Colonic mucosa (tissue), 4 donors: ENCODE measurements at regions not wholly inside any gene's neighbourhood (a gene's known extent, or its start where the extent isn't known, plus 50 kb on each side); places are given as distances from the start of the nearest gene placed in this dataset.

Experiments
- DNase-seq: peaks from one replicate; pipeline ENCODE4 v3.0.0-alpha.2; 2020
- H3K27ac ChIP-seq: fragments of 200-600 bp; one replicate; pipeline ENCODE4 v1.8.0; 2021
- H3K27me3 ChIP-seq: fragments of 200-600 bp; one replicate; pipeline ENCODE4 v1.8.0; 2021
- H3K36me3 ChIP-seq: fragments of 200-600 bp; one replicate; pipeline ENCODE4 v1.8.0; 2021
- H3K4me1 ChIP-seq: fragments of 200-600 bp; one replicate; pipeline ENCODE4 v1.8.0; 2021; ENCODE audit warnings: mild to moderate bottlenecking
- H3K4me3 ChIP-seq: fragments of 200-600 bp; one replicate; pipeline ENCODE4 v1.8.0; 2021
- H3K9ac ChIP-seq, 2 donors: one replicate each; pipeline ENCODE4 v1.7.0; 2013; ENCODE audit warnings: control low read depth in 2 of 2, low read depth in 2 of 2, low read length in 2 of 2
- H3K9me3 ChIP-seq: fragments of 200-600 bp; one replicate; pipeline ENCODE4 v1.8.0; 2021
- intact Hi-C: fragments of 100-400 bp; cut with DNase I; formaldehyde crosslinking; loops from one replicate; pipeline ENCODE4 v1.14.1; 2022
- TF ChIP-seq, protein P1 (sequence below): fragments of 200-600 bp; IDR thresholded peaks from one replicate; pipeline ENCODE4 v1.8.0; 2022; ENCODE audit warnings: antibody characterized with exemption, mild to moderate bottlenecking
- donor health status: healthy.
- donor health status: DM: no; HTN: no; CAD: no.
- donor health status: DM: no; HTN: no; CAD: no.

DNA sequence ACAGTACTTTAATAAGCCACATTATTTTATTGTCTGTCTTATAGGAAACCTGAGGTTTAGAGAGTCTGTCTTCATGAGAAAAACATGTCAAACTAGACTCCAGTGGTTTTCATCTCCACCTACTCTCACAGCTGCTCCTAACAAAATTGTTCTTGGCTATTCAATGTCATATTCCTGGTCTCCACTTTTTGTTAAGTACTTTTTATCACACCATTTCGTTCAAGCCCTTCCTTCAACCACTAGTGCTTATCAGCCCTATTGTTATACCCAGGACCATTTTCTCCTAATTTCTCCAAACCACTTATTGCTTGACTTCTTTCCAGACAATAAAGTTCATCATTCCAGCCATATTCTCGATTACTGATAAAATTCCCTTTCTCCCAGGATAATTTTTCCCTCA, 1674.3 kb upstream of the AGA start:
- no peaks in the 10 kb centered on the region for H3K4me1 ChIP-seq
- no peaks in the 10 kb centered on the region for H3K36me3 ChIP-seq
- H3K9me3 ChIP-seq: no peaks in the 10 kb centered on the region
- TF ChIP-seq, protein P1, sequence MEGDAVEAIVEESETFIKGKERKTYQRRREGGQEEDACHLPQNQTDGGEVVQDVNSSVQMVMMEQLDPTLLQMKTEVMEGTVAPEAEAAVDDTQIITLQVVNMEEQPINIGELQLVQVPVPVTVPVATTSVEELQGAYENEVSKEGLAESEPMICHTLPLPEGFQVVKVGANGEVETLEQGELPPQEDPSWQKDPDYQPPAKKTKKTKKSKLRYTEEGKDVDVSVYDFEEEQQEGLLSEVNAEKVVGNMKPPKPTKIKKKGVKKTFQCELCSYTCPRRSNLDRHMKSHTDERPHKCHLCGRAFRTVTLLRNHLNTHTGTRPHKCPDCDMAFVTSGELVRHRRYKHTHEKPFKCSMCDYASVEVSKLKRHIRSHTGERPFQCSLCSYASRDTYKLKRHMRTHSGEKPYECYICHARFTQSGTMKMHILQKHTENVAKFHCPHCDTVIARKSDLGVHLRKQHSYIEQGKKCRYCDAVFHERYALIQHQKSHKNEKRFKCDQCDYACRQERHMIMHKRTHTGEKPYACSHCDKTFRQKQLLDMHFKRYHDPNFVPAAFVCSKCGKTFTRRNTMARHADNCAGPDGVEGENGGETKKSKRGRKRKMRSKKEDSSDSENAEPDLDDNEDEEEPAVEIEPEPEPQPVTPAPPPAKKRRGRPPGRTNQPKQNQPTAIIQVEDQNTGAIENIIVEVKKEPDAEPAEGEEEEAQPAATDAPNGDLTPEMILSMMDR: no peak
- no peak overlapping the region for H3K4me3 ChIP-seq
- DNase-seq: no peak
- no peak overlapping the region for H3K27ac ChIP-seq
- no peak overlapping the region for H3K9ac ChIP-seq
- intact Hi-C loops: no loop called here
- H3K27me3 ChIP-seq: no peaks in the 10 kb centered on the region

DNA sequence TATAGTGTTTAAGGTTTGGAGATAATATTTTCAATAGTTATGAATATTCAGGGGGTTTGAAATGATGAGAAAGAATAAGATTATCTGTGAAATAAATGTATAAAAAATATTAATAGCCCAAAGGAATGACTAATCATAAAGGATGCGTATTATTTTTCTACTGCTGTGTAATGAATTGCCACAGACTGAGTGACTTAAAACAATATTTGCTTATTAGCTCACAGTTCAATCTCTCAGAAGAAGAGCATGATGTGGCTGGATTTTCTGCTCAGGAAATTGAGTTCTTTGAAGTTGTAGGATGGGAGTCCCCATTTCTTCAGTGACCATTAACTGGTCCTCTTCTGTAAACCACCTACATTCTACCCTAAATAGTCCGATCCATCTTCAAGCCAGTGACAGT, 1680.8 kb upstream of the AGA start:
- no peaks in the 10 kb centered on the region for H3K36me3 ChIP-seq
- DNase-seq: no peak
- no peaks in the 10 kb centered on the region for H3K9me3 ChIP-seq
- TF ChIP-seq, protein P1: no peak
- H3K4me3 ChIP-seq: no peak overlapping the region
- H3K27ac ChIP-seq: no peak overlapping the region
- H3K4me1 ChIP-seq: no peaks in the 10 kb centered on the region
- no peak overlapping the region for H3K9ac ChIP-seq
- intact Hi-C loops: no loop called here
- H3K27me3 ChIP-seq: no peaks in the 10 kb centered on the region

DNA sequence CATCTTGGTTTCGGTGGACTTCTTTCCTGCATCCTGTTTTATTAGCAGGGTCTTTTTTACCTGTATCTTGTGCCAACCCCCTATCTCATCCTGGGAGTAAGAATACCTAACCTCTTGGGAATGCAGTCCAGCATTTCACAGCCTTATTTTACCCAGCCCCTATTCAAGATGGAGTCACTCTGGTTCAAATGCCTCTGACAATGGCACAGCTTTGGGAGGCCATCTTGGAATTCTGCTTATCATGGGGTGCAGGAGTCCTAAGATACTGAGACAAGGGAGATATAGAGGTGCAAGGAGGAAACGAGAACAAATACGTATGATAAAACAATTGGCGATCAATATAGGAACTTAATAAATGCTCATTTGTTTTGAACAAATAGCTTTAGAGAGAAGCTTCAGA, 1682.2 kb upstream of the AGA start:
- intact Hi-C loops: no loop called here
- no peak overlapping the region for H3K9ac ChIP-seq
- no peak overlapping the region for H3K27ac ChIP-seq
- H3K27me3 ChIP-seq: no peaks in the 10 kb centered on the region
- H3K36me3 ChIP-seq: no peaks in the 10 kb centered on the region
- H3K4me1 ChIP-seq: no peaks in the 10 kb centered on the region
- no peaks in the 10 kb centered on the region for H3K9me3 ChIP-seq
- no peak for DNase-seq
- H3K4me3 ChIP-seq: no peak overlapping the region
- TF ChIP-seq, protein P1: no peak

DNA sequence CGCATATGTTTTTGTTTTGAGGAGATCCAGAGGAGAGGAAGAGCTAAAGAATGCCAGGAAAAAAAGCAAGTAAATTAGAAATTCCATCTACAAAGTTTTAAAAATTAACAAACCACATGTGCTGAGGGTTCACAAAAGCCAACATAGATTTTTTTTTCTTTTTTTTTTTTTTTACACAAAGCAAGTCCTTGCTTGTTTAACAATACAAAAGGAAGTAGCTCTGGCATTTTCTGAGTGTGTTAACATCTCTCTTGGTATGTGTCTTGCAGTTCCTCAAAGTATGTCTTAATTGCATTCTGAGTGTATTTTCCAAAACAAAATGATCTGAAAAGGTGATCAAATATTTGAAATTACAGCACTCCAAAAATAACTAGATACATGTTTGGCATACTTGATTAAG, 1682.7 kb upstream of the AGA start:
- Histone ChIP-seq H3K4me3 (no peak overlapping the region), H3K27me3 (no peaks in the 10 kb centered on the region), H3K4me1 (no peaks in the 10 kb centered on the region), H3K36me3 (no peaks in the 10 kb centered on the region), H3K9me3 (no peaks in the 10 kb centered on the region), H3K9ac (no peak overlapping the region), H3K27ac (no peak overlapping the region)
- TF ChIP-seq, protein P1: no peak
- DNase-seq: no peak
- intact Hi-C loops: no loop called here

DNA sequence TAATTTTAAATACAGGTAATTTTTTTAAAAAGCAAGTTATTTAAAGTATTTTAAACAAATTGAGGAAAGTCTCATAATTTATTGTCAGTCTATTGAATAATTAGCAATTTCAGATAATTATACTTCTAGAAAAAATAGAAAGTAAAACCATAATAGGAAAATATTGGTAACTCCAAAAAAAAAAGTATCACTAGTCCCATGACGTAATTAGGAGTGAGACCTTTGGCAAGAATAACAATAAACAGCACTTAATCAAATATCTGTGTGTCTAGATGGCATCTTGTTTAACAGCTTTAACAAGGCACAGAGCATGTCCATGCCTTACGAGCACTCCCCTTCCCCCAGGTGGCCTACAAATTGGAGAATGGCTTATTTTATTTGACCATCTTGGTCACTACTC, 1683.6 kb upstream of the AGA start:
- Histone ChIP-seq H3K27me3 (no peaks in the 10 kb centered on the region), H3K4me1 (no peaks in the 10 kb centered on the region), H3K9me3 (no peaks in the 10 kb centered on the region), H3K27ac (no peak overlapping the region), H3K9ac (no peak overlapping the region), H3K36me3 (no peaks in the 10 kb centered on the region), H3K4me3 (no peak overlapping the region)
- TF ChIP-seq, protein P1: no peak
- intact Hi-C loops: no loop called here
- DNase-seq: no peak

DNA sequence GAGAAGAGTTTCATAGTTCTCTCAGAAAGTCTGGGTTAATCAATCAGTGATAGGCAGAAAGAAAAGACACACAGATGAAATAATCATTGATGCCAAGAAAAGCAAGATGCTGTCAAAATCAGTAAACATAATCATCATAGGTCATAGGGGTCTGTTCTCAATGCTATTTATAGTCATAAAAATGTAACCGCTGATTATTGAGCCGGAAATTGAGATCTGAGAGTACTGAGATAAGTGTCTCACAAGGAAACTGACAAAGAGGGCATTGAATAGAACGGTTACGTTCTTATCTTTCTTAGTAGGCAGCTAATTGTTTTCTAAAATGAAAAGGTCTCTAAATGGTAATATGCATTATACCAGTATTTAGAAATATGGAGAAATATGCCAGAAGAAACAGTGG, 1686.1 kb upstream of the AGA start:
- Histone ChIP-seq H3K9me3 (no peaks in the 10 kb centered on the region), H3K4me1 (no peaks in the 10 kb centered on the region), H3K27ac (no peak overlapping the region), H3K4me3 (no peak overlapping the region), H3K9ac (no peak overlapping the region), H3K27me3 (no peaks in the 10 kb centered on the region), H3K36me3 (no peaks in the 10 kb centered on the region)
- TF ChIP-seq, protein P1: no peak
- intact Hi-C loops: no loop called here
- DNase-seq: no peak
